Stimulated activated CD8-positive, alpha-beta memory T cell treated with anti-CD3 and anti-CD28 coated beads, Interleukin-15, amount 100 ng/mL, for 48 hours (primary cell): ENCODE measurements at regions not wholly inside any gene's neighbourhood (a gene's known extent, or its start where the extent isn't known, plus 50 kb on each side); places are given as distances from the start of the nearest gene placed in this dataset.

Source experiments
- DNase-seq, 2 donors: peaks; one replicate each; pipeline ENCODE4 v3.0.0-alpha.2; 2020; ENCODE audit warnings: low read depth in 2 of 2

DNA sequence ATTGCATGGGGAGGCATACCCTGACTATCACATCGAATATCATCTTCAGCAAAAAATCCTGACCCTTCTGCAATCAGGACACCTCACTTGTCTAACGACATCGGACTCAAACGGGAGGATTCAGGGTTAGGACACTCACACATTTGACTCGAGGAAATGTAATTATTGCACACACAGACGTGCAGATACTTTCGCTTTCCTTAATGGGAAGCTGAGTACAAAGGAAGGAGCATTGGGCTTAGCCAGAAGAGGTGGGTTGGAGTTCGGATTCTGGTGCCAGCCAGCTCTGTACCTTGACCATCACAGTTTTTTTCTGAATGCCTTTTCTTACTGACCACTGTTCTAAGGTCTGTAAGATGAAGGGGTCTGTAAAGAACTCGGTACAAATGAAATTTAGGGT lies 260.4 kb downstream of the GALC start:
- no peak for DNase-seq

DNA sequence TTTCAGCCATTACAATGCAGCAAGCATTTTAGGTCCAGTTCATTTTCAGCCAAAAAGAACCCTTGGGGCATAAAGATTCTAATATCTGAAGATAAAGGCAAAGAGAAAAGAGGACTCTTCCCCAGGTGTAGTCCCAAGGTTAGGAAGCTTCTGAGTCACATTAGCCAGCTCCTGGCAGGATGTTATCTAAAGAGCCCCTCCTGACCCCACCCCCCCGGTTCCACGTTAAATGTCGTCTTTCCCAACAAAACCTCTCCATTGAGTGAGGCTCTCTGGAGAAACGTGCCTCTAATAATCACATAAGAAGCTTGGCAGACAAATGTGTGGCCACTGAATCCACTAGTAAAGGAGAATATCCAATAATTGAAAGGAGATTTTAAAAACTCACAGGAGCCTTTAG lies 267.7 kb downstream of the GALC start:
- DNase-seq, result no peak

- no peak for DNase-seq
These were observed 280.4 kb downstream of the GALC start for GRCh38 chr14:87712396-87713090.

GRCh38 chr14:87705439-87705896 lies 287.5 kb downstream of the GALC start:
- no peak for DNase-seq

- DNase-seq, result no peak
These were observed 294.5 kb downstream of the GALC start for GRCh38 chr14:87698481-87698880.

GRCh38 chr14:87696485-87696884 lies 296.5 kb downstream of the GALC start:
- DNase-seq, result no peak

DNA sequence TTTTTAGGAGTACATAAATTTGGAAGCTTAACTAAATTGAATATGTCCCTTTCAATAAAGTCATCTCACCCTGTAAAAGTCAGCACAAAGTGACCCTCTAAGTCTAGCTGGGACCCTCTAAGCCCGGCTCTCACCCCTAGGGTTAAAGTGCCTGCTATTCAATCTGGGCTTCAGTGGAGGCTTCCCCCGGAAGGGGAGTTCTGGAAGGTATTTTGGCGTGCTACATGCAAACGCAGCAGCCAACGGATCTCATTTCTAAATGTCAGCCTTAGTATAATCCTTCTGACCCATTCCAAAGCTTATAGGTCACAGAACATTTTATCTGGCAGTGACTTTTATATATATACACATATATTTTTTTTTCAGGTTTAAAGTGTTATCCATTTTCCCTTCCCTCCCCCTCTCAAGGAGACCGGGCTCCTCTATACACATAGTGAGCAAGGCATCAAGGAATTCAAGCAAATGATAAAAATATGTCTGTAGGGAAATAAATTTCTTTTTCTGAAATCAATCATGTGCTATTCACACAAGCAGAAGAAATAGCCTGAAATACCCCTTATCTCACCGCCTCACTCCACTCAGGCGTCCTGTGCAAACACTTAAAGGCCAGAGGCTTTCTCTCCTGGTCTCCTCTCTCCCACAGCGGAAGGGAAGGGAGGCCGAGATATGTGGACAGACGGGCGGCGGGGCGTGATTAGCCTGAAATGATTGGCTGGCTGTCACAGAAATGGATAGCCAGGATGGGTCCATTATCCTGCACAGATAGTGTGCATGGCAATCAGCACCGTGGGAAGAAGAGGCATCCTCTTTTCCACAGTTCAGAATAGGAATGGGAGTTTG lies 301.7 kb downstream of the GALC start:
- DNase-seq, result no peak

DNA sequence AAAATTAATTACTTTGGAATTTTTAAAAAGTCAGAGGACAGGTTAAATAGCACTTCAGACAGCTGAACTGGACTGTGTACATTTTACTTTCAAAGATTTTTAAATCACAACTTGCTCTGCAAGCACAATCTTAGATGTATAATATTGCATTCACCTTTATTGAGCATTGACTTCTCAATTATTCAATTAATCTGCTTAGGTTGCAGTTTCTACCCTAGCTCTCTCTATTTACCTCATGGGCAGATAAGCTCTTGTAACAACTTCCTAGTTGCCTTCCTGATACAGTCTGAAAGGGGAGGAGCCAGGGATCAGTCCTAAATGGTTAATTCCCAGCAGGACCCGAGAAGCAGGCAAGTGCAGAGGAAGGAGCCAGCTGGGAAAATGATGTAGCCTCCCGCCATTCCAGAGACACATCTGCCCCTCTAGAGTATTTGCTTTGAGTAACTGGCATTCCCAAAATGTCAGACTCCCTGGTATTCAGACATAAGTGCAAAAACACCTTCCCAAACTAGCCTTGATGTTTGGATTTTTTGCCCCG lies 302.8 kb downstream of the GALC start:
- no peak for DNase-seq

- DNase-seq, result no peak
These were observed 304.5 kb downstream of the GALC start for GRCh38 chr14:87688524-87688923.

DNA sequence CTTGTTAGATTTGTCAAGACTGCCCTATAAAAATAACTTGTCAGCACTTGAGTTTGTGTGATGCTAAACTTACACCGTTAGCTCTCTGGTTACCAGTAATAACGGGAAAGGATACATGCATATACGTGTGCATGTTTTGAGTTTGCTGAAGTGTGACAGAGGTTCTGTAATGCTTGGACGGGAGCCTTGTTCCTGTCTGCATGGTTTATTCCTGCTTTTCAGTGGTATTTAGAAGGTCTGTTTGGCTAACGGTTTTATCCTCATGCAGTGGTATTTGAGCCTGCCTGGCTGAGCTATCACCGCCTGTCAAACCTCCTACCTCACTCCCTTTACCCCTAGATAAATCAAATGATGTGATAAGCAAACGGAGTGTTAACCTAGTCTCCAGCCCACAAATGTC lies 305.6 kb downstream of the GALC start:
- DNase-seq, result no peak

DNA sequence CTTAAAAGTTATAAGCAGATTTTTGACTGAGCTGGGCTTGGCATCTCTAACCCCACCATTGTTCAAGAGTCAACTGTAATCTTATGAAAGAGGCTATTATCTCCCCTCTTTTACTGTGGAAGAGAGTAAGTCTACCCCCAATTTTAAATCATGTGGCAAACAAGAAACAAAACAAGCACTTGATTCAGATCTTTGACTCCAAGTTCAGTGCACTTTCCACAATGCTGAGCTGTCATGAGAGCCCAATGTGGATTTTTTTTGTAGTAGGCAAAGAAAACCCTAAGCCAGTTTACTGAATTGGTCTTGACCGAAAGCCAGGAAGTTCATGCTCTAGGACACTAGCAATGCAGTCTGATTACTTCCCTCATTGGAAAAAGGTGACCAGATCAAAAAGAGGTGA lies 306.2 kb downstream of the GALC start:
- DNase-seq, result no peak

DNA sequence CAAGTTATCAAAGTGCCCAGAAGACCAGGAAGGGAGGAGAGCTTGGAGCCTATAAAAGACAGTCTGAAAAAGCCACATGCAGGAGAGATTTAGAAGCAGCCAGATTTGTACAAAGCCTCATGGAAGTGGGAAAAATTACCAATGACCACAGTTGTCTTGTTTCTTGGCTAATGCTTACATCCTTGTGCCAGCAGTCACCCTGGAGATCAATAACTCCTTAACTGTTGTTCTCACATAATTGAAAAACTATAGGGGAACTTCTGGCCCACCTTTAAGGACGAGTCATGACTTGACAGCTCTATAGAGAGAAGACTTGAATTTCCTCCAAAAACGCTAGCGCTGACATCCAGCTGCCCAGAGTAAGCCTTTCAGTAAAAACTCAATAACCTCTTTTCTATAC lies 313.1 kb downstream of the GALC start:
- no peak for DNase-seq

DNA sequence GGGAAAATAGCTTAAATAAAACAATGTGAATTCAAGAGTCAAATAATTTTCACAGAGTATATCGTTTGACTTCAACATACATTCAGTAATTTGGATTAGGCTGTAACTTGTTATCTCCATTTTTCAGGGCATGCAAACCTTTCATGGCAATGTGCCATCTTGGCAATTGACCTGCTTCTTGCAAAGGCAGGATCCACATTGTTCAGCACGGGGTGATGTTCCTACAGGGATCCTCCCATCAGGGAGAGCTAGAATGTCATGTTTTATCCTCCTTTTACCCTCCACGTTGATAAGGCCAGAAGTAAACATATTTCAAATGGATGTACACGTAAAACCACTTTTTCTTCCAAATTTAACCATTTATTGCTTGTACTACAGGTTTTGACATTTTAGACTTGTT lies 314.4 kb downstream of the GALC start:
- no peak for DNase-seq

- no peak for DNase-seq
These were observed 316.1 kb downstream of the GALC start for GRCh38 chr14:87676814-87677437.

DNA sequence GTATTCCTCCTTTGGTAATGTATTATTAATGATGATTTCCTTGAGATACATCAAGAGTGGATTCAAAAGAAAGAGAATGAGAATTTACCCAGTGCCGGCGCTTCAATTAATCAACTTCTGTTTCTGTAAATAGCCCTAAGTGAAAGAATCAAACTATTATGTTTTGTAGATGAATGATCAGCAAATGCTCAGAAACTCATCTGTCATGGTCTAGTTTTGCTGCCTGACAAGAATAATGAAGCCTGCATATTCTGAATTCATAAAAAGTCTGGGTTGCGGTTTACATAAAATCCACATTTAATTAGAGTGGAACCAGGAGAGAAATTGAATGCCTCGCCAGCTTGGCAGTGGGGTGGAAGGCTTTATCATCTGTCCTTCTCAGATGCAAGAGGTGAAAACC lies 325.3 kb downstream of the GALC start:
- DNase-seq, result no peak

DNA sequence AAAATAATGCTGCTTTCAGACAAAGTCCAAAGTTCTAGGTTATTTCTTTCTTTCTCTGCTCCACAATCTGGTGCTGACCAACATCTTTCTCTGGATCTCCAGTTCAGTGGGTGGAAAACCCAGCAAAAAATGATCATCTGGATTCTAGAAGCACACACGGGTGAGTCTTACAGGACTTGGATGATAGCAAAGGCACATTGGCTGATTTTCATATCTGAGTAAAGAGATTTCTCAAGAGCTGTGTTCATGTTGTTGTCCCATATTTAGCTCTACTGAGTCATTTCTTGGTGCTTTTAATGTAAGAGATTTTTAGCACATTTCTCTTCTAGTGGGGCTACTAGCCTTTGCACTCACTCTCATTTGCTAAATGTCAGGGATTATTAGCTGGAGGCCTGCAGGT lies 336.7 kb downstream of the GALC start:
- DNase-seq, result no peak

GRCh38 chr14:87652278-87652677 lies 340.7 kb downstream of the GALC start:
- no peak for DNase-seq

- no peak for DNase-seq
These were observed 348.3 kb downstream of the GALC start for GRCh38 chr14:87644689-87645088.

DNA sequence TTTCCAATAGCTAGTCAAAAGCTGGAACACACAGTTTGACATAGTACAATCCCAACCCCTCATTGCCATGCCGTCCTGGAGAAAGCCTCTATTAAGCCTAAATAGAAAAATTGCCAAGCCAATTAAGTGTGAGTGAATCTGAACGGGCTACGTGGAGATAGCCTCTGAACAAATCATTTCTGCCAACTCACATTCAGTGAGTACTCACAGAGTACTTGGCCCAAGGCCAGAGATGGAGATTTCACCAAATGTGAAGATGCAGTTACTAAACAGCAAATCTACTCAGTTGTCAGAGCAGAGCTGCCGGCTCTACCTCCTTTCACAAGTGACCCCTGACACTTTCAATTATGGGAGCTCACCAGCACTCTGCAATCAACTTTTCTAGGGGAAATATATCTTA lies 350.0 kb downstream of the GALC start:
- no peak for DNase-seq

GRCh38 chr14:87640553-87640952 lies 352.4 kb downstream of the GALC start:
- DNase-seq, result no peak

DNA sequence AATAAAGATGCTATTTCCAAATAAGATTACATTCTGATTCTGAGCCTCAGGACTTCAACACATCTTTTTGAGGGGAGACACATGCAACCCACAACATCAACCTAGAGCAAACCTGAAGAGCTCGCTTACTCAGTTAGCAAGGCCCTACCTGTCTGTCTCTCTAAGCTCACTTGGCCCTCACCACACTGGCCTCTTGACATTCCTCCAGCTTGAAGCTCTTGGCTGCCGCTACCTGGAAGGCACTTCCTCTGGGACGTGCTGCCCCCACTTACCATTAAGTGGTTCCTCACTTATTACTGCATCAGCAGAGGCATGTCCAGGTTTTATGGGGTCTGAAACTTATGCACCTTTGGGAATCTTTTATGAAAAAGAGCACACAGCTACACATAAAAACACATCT lies 354.8 kb downstream of the GALC start:
- DNase-seq, result no peak

DNA sequence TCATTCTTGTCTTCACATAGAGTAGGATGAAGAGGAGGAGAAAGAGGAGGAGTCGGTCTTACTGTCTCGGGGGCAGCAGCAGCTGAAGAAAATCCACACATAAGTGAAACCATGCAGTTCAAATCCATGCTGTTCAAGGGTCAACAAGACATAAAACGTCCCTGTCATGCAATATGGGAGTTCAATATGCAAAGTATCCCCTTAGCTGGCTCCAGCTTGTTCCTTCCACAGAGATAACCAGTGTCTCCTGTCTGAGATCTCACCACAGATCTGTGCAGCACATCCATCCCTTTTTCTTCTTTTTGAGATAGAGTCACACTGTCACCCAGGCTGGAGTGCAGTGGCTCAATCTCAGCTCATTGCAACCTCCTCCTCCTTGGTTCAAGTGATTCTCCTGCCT lies 357.5 kb downstream of the GALC start:
- no peak for DNase-seq

DNA sequence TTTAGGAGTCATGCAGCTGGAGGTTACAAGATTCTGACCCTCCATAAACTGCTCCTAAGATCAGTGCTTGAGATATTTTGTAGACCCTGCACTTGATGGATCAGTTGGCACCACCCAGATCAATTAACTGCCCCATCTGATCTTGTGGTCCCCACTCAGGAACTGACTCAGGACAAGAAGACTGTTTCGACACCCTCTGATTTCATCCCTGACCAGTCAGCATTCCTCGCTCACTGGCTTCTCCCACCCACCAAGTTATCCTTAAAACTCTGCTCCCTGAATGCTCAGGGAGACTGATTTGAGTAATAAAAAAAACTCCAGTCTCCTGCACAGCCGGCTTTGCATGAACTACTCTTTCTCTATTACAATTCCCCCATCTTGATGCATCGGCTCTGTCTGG lies 360.2 kb downstream of the GALC start:
- no peak for DNase-seq
